GM21786 (cell line): ENCODE measurements at regions not wholly inside any gene's neighbourhood (a gene's known extent, or its start where the extent isn't known, plus 50 kb on each side); places are given as distances from the start of the nearest gene placed in this dataset.
"Not testable (repeated sequence)": the region's sequence is repeated elsewhere in the genome, so short reads cannot be mapped to it uniquely, and the experiment has no call there.

Experiments used
- ATAC-seq: cut with Tn5 transposase; IDR thresholded peaks from one replicate; pipeline ENCODE4 v1.9.1; 2021; ENCODE audit not compliant: unreplicated experiment

DNA sequence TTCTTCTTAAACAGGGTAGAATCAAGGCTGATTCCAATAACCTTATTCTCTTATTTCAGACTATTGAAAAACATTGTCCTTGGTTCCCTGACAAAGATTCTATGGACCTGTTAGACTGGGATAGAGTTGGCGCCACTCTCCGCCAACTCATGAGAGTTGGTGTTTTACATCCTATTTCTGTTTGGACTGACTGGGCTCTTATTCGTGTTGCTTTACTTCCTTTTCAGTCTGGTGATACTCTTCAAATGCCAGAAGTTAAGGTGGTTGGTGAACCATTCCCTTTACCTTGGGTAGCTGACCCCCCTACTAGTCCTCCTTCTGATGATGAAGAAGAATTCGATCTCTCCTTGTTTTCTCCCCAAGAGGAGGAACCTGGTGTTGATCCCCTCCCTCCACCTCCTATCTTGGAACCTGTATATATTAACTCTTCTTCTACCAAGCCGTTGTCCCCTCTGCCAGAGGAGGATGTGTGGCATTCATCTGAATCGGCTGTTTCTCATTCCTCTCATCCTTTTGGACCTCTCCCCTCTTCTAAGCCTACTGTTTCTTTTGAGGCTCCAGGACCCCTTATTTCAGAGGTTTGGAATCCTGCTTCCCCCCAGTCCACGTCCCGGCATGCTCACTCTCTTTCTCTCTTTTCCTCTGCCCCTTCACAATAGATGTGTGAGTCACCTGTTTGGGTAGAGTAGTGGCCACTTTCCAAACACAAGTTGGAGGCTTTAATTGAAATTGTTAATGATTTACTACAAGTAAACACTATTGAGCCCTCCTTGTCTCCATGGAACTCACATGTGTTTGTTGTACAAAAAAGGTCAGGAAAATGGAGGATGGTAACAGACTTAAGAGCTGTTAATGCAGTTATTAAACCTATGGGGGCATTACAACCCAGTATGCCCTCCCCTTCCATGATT lies 585.7 kb downstream of the NSUN3 start:
- ATAC-seq = not testable (repeated sequence)

DNA sequence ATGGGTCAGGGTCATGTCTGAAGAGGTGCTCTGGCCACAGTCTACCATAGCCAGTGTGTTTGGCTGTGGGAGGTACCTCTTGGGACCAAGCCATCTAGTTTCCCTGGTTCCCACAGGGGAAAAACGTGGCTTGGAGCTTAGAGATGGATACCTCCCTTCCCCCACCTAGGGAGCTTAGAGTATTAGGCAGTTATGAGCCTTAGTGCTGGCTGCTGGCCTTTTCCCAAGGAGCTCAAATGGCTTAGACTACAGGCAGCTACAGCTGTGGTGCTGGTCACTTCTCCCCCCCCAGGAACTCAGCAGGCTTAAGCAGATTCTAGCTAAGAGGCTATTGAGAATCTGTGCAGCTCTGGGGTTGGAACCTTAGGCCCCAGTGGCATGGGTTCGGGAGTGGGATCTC lies 591.2 kb downstream of the NSUN3 start:
- no peak for ATAC-seq

DNA sequence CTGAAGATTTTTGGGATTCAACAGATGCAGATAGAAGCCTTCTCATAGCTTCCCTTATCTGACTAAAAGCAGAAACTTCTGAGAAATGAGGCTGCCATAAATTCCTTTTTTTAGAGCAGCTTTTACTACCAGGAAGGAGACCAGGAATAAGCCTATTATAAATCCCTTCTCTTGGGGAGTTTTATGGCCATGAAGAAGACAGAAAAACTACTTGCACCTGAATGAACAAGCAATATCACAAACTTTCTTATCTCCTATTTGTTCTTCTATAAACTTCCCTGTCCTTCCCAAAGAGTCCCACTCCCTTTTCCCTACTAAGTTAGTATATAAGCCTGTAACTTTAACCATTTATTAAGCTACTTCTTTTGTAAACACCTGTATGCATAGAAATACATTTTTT lies 603.1 kb downstream of the NSUN3 start:
- no peak for ATAC-seq

DNA sequence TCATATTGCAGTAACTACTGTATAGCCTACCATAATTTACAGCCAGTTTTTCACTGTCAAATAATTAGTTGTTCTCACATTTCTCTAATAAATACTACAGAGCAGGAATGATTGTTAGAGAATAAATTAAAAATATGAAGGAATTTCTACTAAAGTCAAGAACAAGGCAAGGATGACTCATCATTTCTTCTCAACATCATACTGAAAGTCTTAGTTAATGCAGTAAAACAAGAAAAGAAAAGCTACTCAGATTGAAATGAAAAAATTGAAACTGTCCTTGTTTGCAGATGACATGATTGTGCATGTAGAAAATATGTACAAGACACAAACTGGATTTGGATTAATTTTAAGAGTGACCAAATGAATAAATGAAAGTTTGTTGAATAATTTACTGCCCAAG lies 608.2 kb downstream of the NSUN3 start:
- ATAC-seq = no peak

DNA sequence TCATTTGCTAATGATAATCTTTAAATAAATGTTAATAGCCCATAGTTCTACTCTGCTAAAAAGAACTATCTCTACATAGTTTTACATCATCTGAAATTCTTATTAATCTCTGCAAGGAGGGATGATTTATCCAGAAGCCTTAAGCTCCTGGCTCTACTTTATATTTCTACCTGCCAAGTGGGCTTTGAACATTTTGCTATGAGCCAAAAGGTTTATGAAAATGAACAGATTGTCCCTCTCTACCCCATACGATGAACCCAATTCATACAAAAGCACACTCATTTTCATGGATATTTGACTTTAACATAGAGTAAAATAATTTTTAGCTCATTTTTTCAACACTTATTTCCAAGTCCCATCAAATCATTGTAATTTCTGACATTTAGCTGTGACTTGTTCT lies 611.0 kb downstream of the NSUN3 start:
- no peak for ATAC-seq

DNA sequence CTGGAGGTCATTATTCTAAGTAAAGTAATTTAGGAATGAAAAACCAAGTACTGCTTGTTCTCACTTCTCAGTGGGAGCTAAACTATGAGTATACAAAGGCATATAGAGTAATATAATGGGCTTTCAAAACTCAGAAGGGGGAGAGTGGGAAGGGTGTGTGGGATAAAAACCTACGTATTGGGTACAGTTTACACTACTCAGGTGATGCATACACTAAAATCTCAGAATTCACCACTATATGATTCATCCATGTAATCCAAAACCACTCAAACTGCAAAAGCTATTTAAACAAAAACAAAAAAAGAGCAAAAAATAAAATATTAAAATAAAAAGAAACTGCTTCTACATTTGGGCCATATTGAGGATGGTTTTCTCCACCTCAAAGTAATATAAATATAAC lies 623.3 kb downstream of the NSUN3 start:
- no peak for ATAC-seq

DNA sequence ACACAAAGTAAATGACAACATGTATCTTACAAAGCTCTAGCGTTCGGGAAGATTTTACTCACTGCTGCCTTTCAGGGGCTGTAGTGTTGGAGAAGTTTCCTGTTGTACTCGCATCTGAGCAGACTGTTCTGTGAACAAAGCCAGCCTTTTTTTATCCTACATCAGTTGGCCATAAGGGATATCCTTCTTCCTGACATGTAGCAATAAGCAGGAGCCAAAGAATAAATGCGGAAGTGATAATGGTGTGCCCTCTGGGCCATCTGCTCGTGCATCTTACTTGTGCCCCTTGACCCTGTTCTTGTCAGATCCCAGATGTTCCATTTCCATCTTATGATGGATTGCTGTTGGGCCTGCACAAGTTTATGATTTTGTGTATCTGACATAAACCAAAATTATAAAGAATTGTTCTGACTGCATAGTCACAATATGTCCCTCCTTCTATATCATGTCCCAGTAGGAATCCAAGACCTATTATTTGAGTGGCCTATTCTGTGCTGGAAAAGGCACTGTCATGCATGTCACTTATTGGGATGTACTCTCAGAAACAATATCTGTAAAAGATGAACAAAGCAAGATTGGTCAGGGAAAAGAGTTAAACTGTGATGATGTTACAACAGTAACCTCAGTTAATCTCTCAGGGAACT lies 631.3 kb downstream of the NSUN3 start:
- no peak for ATAC-seq

DNA sequence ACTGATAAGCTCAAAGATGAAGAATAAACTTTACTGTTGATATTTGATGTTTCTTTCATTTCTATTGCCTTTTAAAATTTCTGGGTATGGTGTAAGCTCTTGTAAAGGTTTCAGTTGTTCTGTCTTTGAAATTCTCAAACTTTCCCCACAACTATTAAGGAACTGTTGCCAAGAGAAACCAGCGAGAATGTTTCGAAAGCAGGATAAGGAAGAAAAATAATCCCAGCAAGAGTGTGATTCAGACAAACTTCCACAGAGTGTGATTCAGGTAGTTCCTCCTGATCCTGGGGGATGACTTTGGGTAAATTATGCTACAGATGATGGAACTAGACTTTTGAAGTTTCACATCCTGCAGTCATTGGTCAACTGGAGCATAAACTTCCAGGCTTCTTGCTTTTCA lies 632.0 kb downstream of the NSUN3 start:
- ATAC-seq = no peak

DNA sequence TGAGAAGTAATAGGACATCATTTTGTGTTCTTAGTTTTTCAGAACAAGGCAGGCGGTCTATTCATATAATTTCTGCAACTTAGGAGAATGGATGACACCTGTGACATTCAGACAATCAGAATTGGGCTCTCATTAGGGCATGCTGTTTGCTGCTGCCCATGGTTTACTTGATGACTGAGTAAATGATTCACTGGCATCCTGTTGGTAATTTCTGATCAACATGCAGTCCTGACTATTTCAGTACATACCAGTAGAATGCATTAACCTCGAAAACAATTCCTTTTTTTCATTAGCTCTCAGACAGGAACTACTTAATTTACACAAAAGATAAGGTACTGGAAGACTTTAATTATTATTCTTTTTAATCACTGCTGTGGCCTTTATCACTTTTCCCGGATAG lies 641.6 kb downstream of the NSUN3 start:
- no peak for ATAC-seq

DNA sequence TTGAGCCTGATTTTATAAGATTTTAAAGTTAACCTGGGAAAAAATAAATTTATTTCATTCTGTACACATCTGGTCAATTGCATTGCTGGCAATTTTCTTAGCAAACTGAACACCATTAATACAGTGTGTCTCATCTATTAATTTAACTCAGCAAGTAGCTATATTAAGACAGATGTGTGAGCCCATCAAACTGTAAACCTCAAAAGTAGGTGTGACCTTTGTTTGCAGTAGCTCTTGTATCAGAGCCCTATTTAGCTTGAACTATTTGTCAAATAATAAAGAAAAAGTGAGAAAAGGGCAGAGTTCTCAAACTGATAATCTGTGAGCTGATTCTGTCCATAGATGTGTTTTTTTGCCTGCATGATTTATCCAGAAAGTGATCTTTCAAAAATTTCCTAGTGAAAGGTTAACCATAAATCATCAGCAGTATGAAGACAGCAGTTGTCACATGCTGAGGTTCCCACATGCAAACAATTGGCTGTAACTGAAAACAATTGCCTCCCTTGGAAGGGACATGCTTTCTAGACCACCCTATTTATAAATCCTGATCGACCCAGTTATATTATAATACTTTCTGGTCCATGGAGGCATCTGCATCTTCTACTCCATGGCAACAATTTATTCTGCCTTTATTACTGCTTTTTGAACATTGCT lies 646.5 kb downstream of the NSUN3 start:
- no peak for ATAC-seq

DNA sequence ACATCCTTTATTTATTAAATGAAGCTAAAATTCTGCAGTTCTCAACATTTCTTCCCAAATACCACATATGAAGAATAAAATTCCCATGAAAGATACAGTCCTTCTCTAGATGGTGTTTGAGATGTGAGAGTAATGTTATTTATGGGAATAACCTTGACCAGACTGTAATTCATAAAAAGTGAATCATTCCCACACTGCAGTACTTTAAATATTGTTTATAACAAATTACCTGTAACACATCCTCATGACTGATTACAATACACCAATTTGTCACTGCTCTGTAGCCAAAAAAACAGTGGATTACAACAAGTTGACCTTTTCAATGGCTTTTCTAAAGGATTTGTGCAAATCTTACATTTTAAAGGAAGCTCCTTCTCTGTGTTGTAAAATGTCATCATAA lies 651.3 kb downstream of the NSUN3 start:
- no peak for ATAC-seq

DNA sequence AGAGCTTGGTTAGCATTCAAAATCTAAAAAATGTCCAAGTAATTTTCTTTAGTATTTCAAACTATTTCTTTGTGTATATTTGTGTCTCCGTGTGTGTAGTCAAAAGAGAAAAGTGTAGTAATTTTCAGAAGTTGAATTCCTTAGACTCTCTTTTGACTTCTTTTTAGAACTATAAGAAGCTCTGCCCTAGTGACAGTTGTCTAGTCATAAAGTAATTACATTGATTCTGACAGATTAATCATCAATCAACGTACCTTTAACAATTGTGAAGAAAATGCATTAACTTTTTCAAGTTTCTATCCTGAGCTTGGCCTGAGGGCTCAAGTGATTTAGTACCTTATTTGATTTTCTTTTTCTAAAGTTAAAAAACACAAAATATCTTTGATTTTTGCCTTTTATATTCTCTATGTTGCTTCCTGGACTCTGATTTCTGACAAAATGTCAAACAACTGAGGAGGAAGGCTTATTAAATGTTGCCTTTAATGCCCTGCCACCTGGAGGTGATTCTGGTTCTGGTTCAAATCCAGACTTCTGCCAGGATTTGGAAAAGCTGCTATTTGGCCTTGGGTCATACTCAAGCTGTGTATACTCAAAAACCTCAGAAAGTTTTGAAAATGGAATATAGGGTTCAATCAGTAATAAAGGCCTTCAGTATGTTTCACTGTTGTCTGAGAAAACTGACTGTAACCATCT lies 653.6 kb downstream of the NSUN3 start:
- no peak for ATAC-seq

DNA sequence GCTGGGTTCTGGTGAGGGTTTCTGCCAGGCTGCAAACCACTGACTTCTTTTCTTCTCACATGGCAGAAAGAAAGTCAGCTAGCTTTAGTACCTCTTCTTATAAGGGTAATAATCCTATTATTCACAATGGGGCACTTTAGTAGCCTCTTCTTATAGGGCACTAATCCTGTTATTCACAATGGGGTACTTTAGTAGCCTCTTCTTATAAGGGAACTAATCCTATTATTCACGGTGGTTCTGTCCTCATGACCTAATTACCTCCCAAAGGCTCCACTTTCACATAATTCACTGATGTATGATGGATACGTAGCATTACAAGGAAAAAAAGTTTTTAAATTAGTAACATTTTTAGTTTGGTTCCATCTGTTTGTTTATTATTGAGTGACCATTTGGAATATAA lies 671.3 kb downstream of the NSUN3 start:
- no peak for ATAC-seq

DNA sequence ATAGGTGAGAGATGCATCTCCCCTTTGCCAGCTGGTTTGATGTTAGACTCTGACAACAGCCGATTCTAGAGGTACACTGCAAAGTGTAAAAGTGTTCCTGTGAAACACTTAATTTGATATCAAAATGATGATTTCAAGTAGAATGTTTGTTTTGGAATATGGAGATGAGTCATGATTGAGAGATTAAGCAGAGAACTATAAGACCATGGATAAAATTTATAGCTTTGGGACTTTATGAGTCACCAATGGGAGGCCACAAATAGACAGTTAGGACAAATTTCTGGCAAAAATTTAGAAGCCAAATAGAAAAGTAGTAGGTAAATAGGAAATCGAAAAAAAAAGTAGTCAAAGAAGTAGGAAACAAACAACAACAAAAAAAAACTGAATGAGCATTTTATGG lies 672.5 kb downstream of the NSUN3 start:
- ATAC-seq = no peak

DNA sequence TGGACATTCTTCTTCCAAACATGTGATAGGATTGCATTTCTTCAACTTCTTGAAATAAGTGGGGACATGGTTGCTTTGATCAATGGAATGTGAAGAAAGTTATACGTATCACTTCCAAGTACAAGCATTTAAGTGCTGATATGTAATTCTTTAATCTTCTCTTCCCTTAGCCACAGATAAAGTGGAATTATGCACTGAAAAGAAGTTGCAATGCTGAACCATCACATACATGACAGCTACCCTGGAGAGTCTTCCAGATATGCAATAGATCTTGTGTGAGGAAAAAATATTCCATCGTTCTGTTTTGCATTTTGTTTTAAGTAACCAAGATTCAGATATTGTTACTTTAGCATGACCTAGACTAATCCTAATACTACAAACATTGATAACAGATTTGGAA lies 674.3 kb downstream of the NSUN3 start:
- ATAC-seq = no peak

DNA sequence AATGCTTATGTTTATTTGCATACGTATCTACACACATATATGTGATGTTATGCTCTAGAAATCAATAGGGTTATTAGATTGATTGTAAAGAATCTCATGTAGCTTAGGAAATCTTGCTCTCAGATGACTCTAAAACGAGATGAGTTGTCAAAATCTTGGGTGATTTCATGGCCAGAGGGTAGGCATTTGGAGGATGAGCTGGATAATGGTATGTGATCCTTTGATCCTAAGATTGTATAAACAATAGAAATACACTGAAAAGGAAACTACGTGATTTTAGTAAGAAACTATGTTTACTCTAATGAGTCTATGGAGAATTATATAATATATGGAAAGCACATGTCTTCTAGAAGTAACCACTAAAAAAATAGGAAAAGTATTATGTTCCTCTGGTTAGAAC lies 676.6 kb downstream of the NSUN3 start:
- ATAC-seq = no peak

DNA sequence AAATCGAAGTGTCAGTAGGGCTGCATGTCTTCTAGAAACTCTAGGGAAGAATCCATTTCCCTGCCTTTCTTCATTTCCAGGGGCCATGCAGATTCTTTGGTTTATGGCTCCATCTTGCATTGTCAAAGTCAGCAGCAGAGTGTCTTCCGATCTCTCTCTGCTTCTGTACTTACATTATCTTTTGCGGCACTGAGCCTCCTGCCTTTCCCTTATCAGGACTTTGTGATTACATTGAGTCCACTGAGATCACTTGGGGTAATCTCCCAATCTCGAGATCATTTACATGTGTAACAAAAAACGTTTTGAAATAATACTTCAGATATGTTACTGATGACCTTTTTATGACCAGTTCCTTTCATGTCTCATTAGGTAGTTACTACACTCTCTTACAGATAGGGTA lies 695.9 kb downstream of the NSUN3 start:
- no peak for ATAC-seq

DNA sequence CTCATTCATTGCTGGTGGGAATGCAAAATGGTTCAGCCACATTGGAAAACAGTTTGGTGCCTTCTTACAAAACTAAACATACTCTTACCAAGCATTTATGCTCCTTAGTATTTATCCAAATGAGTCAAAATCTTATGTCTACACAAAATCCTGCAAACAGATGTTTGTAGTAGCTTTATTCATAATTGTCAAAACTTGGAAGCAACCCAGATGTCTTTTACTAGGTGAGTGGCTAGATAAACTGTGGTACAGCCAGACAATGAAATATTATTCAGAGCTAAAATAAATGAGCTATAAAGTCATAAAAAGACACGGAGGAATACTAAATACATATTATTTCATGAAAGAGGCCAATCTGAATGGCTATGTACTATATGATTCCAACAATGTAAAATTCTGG lies 709.5 kb downstream of the NSUN3 start:
- no peak for ATAC-seq

DNA sequence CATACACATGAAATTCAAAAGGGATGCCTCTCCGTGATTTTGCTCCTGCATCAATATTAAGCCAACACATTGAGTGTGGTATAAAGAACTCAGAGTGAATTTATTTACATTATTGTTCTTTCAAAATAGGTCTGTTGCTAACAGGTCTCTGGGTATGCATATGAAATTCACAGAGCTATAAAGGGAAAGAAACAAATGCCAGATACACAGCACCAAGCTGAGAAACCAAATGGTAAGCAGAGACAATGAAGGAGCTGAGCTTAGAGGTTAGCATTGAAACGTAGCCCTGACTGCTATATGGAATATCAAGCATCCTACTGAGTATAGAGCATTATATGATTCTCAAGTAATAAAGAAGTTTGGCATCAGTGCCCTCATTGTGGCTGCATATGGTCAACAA lies 712.9 kb downstream of the NSUN3 start:
- ATAC-seq = no peak

DNA sequence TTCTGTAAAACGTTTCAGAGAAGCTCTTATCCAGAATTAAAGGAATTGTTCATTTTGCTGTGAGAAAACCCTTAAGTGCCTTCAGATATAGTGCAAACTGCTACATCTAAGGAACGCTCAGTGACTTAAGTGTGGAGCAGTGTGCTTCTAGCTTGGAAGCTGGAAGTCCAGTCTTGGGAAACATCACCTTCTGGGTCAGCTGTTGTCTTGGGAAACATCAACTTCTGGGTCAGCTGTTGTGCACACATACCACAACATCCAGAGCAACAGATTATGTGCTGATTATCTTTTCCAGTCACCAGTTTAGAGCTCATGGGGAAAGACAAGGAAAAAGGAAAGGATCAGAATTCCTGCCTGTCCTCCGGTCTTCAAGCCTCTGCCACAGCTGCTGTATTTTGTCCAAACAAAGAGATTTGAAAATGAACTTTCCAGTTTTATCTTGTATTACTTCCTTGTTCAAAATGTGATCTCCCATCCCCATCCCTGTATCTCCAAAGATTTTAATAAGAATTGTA lies 713.6 kb downstream of the NSUN3 start:
- ATAC-seq = no peak

DNA sequence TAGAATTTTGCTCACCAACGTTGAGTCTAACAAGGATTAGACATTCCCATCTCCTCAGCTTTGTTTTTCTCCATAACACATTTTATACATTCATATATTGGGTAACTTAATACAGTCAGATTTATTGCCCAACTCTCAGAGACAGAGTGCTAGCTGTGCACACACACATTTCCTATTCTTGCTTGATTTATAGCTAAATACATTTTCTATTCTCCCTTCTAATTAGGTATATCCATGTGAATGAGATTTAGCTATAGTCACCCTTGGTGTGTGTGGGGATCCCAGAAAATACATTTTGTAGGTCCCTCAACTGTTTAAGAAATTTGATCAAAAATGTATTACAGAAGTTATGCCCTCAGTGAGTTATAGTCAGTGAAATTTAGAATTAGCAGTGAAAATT lies 715.4 kb downstream of the NSUN3 start:
- ATAC-seq = no peak
